Immature natural killer cell (primary cell): ENCODE measurements at regions not wholly inside any gene's neighbourhood (a gene's known extent, or its start where the extent isn't known, plus 50 kb on each side); places are given as distances from the start of the nearest gene placed in this dataset.

Experiments used
- DNase-seq, 3 donors: peaks; one replicate each; pipeline ENCODE4 v3.0.0; 2022; ENCODE audit warnings: mixed read lengths in 1 of 3
- H3K27ac Mint-ChIP-seq, 6 donors: one replicate each; pipeline ENCODE4 v1.8.0; 2020; ENCODE audit warnings: mixed read lengths in 6 of 6, mild to moderate bottlenecking in 5 of 6, inconsistent platforms in 4 of 6, moderate library complexity in 3 of 6
- H3K27me3 Mint-ChIP-seq, 3 donors: one replicate each; pipeline ENCODE4 v1.8.0; 2020 to 2021; ENCODE audit warnings: low read depth in 3 of 3, mild to moderate bottlenecking in 3 of 3, mixed read lengths in 3 of 3, moderate library complexity in 3 of 3, inconsistent platforms in 1 of 3
- H3K36me3 Mint-ChIP-seq, 3 donors: one replicate each; pipeline ENCODE4 v1.8.0; 2020; ENCODE audit warnings: mixed read lengths in 3 of 3, inconsistent platforms in 2 of 3, mild to moderate bottlenecking in 2 of 3
- H3K4me1 Mint-ChIP-seq, 2 donors: one replicate each; pipeline ENCODE4 v1.8.0; 2020; ENCODE audit warnings: inconsistent platforms in 2 of 2, mild to moderate bottlenecking in 2 of 2, mixed read lengths in 2 of 2, moderate library complexity in 1 of 2
- H3K4me3 Mint-ChIP-seq, 5 donors: one replicate each; pipeline ENCODE4 v1.8.0; 2020; ENCODE audit warnings: mild to moderate bottlenecking in 5 of 5, mixed read lengths in 5 of 5, inconsistent platforms in 3 of 5, moderate library complexity in 3 of 5
- H3K9me3 Mint-ChIP-seq, 6 donors: one replicate each; pipeline ENCODE4 v1.8.0; 2020; ENCODE audit warnings: mild to moderate bottlenecking in 6 of 6, mixed read lengths in 6 of 6, inconsistent platforms in 4 of 6, moderate library complexity in 3 of 6

DNA sequence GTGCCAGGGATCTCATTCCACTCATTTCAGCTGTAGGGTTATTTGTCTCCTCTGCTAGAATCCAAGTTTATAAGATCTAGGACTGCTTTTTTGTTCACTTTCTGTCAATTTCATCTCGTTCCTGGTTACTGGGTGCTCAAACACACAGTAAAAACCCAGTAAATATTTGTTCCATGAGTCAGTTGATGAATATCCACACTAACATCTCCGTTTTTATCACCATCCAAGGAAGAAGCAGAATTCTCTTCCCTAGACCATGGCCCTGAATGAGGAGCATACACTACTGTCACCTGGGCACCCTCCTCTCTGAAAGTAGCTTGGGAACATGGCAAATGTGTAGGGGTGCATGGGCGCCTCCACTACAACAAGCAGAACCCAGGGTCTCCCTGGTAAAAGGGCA lies 390.8 kb downstream of the FOXO1 start:
- no peaks in the 10 kb centered on the region for H3K9me3 Mint-ChIP-seq
- no peaks in the 10 kb centered on the region for H3K36me3 Mint-ChIP-seq
- H3K27me3 Mint-ChIP-seq = peaks cover 2 to 5% (median 4%) of the 10 kb centered on the region in 3 donors
- DNase-seq = no peak
- H3K4me3 Mint-ChIP-seq = no peak overlapping the region
- no peak overlapping the region for H3K27ac Mint-ChIP-seq
- H3K4me1 Mint-ChIP-seq = peaks cover 11% of the 10 kb centered on the region in 2 donors

DNA sequence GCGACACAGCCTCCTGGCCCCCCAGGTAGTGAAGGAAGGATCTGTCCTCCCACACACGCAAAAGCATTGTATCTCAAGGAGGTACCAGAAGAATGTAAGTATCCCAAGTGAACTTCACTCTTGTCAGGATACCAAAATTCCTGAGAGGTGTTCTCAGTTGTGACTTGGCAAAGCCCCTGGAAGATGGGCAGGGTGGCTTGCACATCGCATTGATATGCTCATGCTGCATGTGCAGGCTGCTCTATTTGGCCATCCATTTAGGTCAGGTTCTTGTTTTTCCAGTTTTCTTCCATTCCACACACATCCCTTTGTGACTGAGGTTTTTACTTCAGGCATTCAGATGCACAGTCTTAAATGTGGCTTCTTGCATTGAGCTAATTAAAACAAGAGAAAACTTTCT lies 382.8 kb downstream of the FOXO1 start:
- H3K4me1 Mint-ChIP-seq = no peaks in the 10 kb centered on the region
- H3K4me3 Mint-ChIP-seq = no peak overlapping the region
- no peak for DNase-seq
- no peaks in the 10 kb centered on the region for H3K36me3 Mint-ChIP-seq
- H3K9me3 Mint-ChIP-seq = no peaks in the 10 kb centered on the region
- H3K27me3 Mint-ChIP-seq = peaks cover 1 to 9% (median 3%) of the 10 kb centered on the region in 3 donors
- H3K27ac Mint-ChIP-seq = no peak overlapping the region

DNA sequence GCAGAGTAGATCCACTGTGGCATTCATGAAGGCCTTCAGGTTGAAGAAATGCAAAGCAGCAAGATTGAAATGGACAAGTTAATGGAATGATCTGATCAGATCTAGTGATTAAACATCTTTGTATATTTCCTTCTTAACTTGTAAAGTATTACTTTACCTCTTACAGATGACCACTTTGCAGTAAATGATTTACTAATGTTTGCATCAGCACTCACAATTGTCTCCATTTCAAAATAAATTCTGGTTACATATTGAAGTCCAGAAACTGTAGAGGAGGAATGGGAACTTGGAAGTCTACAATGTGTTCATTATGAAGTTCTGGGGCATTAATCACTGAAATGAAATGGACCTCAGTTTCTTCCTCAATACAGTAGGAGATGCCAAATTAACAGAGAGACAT lies 380.8 kb downstream of the FOXO1 start:
- Mint-ChIP-seq H3K4me1 (no peaks in the 10 kb centered on the region), H3K4me3 (no peak overlapping the region), H3K27me3 (peaks cover 1 to 13% (median 3%) of the 10 kb centered on the region in 3 donors), H3K36me3 (no peaks in the 10 kb centered on the region), H3K9me3 (no peaks in the 10 kb centered on the region), H3K27ac (no peak overlapping the region)
- DNase-seq = no peak

DNA sequence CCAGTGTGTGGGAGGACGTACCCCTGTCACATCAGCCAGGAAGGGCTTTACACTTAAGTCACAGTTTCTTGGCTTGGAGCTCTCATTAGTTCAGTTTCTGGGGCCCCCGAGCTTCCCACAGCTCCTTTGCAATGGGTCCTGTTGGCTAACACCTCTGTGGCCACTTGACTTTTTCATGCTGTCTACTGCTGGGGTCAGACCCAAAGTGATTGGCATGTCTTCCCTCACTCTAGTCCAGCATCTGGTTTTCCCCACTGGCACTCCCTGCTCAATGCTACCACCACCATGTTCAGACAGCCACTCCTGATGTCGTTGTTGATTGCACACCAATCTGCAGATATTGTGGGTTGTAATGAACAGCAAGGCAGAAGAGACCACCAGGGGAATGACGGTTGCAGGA lies 379.0 kb downstream of the FOXO1 start:
- no peak for DNase-seq
- Mint-ChIP-seq H3K36me3 (no peaks in the 10 kb centered on the region), H3K4me3 (no peak overlapping the region), H3K4me1 (no peaks in the 10 kb centered on the region), H3K27ac (no peak overlapping the region), H3K9me3 (no peaks in the 10 kb centered on the region), H3K27me3 (peaks cover 1 to 14% (median 3%) of the 10 kb centered on the region in 3 donors)

DNA sequence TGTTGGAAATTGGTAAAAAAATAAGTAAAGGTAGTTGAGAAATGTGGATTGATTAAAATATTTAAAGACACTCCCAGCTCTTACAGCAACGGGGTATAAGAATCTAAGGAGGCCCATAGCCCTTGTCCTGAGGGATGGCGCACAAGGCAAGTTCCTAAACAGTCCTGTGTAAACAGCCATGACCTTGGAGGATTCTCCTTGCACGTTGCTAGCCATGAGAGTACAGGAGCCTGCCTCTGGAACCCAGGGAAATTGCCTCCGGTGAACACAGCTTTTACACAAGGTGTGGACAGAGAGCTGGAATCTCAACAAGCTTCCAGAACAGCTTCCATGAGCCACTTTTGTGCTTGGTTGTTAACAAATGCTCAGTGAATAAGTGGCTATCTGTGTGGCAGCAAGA lies 378.2 kb downstream of the FOXO1 start:
- Mint-ChIP-seq H3K9me3 (no peaks in the 10 kb centered on the region), H3K4me1 (no peaks in the 10 kb centered on the region), H3K27ac (no peak overlapping the region), H3K36me3 (no peaks in the 10 kb centered on the region), H3K4me3 (no peak overlapping the region), H3K27me3 (peaks cover 1 to 12% (median 3%) of the 10 kb centered on the region in 3 donors)
- no peak for DNase-seq

DNA sequence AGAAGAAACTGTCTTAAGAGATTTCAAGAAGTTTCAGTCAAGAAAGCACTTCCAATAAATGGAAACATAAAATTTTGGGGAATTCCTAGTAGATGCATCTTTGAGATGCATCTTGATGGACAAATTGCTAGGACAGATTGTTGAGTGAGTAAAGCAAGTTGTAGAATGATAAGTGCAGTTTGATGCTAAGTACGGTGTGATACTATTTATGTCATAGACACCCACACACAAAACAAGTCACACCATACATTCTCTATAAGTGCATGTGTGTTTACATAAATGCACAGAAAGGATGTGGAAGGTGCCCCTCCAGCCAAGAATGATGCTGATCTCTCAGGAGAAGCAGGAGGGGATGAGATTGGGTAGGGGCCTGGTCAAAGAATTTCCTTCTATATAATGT lies 375.7 kb downstream of the FOXO1 start:
- no peaks in the 10 kb centered on the region for H3K36me3 Mint-ChIP-seq
- H3K27ac Mint-ChIP-seq = no peak overlapping the region
- H3K27me3 Mint-ChIP-seq = peaks cover 0 to 10% (median 3%) of the 10 kb centered on the region in 3 donors
- no peak overlapping the region for H3K4me3 Mint-ChIP-seq
- DNase-seq = no peak
- peaks cover 0 to 1% (median 0%) of the 10 kb centered on the region in 6 donors for H3K9me3 Mint-ChIP-seq
- H3K4me1 Mint-ChIP-seq = no peaks in the 10 kb centered on the region

DNA sequence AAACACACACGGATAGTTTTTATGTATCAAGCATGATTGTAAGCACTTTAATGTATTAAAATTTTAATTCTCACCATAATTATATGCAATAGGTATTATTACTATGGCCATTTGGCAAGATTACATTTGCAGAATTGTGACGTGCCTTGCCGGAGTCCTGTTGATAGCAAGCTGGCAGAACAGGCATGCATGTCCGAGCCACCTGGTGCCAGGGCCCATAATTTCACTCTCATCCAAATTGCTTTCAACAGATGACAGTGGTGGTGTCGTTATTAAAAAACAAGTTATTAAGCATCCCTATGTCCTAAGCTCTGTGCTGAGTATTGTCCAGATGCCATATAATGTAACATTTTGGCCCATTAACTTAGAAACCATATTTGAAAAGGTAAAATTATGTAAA lies 374.3 kb downstream of the FOXO1 start:
- H3K4me3 Mint-ChIP-seq = no peak overlapping the region
- peaks cover 0 to 8% (median 2%) of the 10 kb centered on the region in 6 donors for H3K9me3 Mint-ChIP-seq
- no peak for DNase-seq
- no peaks in the 10 kb centered on the region for H3K36me3 Mint-ChIP-seq
- no peak overlapping the region for H3K27ac Mint-ChIP-seq
- H3K27me3 Mint-ChIP-seq = peaks cover 0 to 10% (median 0%) of the 10 kb centered on the region in 3 donors
- H3K4me1 Mint-ChIP-seq = no peaks in the 10 kb centered on the region

DNA sequence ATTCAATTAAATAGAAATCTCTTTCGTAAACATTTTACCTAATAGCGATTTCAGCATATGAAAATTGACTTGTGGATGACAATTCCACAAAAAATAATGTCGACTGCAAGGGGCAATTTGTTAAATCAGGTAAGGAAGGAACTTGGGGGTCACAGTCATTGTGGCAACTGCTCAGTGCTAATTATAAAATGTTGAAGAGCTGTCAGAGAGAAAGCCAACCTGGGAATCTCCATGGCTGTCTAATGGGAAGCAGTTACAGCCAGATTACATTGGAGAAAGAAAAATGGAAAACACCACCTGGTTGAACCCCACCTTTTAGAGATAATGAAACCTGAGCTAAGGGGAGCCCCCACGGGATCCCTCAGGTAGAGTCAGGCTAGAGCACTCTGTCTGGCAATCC lies 373.9 kb downstream of the FOXO1 start:
- Mint-ChIP-seq H3K27ac (no peak overlapping the region), H3K9me3 (peaks cover 0 to 8% (median 2%) of the 10 kb centered on the region in 6 donors), H3K4me3 (no peak overlapping the region), H3K36me3 (no peaks in the 10 kb centered on the region), H3K27me3 (peaks cover 0 to 10% (median 0%) of the 10 kb centered on the region in 3 donors), H3K4me1 (no peaks in the 10 kb centered on the region)
- DNase-seq = no peak

DNA sequence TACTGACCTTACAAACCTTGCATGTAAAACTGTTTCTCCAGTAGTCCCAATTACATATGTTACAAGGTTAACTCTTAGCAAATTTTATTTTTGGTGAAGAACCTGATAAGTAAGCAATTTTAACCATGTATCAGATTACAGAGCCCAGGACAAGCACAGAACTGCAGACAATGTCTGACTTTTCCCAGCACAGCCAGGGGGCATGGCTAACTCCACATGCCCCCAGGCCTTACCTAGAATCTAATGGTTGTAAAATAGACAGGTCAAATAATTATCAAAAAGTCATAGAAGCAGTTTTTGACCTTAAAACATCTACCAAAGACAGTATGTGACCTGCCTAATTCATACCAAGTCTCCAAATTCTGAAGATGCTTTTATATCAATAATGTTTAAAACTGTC lies 364.1 kb downstream of the FOXO1 start:
- Mint-ChIP-seq H3K4me1 (no peaks in the 10 kb centered on the region), H3K9me3 (peaks cover 0 to 9% (median 4%) of the 10 kb centered on the region in 6 donors), H3K4me3 (no peak overlapping the region), H3K27ac (no peak overlapping the region), H3K27me3 (peaks cover 1 to 17% (median 3%) of the 10 kb centered on the region in 3 donors), H3K36me3 (no peaks in the 10 kb centered on the region)
- no peak for DNase-seq

DNA sequence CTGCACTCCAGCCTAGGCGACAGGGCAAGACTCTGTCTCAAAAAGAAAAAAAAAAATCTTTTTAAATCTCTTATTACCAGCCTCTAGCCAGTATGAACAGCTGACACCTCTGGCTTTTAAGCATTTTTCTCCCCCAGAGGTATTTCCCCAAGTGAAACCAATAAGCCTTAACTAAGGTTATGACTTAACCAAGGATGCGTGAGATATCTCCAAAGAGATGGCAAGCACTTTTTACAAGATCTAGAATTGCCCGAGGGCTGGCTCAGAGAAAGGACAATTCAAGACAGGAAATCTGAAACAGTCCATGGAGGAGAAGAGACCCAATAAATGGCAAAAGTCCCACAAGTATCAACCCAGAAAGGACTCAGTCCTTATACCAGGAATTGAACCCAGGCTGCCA lies 362.1 kb downstream of the FOXO1 start:
- Mint-ChIP-seq H3K36me3 (no peaks in the 10 kb centered on the region), H3K27me3 (peaks cover 1 to 13% (median 3%) of the 10 kb centered on the region in 3 donors), H3K4me1 (no peaks in the 10 kb centered on the region), H3K27ac (no peak overlapping the region), H3K9me3 (peaks cover 0 to 9% (median 4%) of the 10 kb centered on the region in 6 donors), H3K4me3 (no peak overlapping the region)
- no peak for DNase-seq

DNA sequence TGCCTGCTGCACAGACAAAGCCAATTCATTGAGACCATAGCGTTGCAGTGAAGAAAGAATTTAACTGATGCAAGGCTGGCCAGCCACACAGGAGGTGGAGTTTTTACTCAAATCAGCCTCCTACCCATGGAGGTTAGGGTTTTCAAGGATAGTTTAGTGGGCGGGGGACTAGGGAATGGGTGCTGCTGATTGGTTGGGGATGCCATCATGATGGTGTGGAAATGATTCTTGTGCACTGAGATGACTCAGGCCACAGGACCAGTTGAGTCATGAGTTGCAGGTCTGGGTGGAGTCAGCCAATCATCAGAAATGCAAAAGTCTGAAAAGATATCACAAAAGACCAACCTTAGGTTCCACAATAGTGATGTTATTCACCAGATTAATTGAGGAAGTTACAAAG lies 359.6 kb downstream of the FOXO1 start:
- Mint-ChIP-seq H3K9me3 (peaks cover 0 to 7% (median 3%) of the 10 kb centered on the region in 6 donors), H3K27ac (no peak overlapping the region), H3K4me3 (no peak overlapping the region), H3K27me3 (peaks cover 1 to 5% (median 2%) of the 10 kb centered on the region in 3 donors), H3K4me1 (no peaks in the 10 kb centered on the region), H3K36me3 (no peaks in the 10 kb centered on the region)
- DNase-seq = no peak

DNA sequence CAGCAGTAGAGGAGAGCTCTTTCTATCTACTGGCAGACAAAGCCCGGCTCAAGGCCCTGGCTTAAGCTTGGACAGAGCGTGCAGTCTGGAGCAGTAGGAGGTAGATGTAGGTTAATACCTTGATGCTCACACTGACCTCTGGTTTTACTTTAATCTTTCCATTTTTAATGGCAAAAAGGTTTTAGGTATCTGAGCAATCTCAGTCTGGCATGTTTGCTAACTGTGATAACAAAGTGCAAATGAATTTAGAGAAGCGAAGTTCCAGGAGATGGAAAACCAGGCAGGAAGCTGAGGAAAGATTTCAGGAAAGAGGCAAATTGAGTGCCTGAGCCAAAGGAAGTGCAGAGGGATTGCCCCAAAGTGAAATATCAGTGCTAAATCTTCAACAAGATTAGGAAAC lies 356.6 kb downstream of the FOXO1 start:
- no peaks in the 10 kb centered on the region for H3K4me1 Mint-ChIP-seq
- no peak overlapping the region for H3K4me3 Mint-ChIP-seq
- H3K27ac Mint-ChIP-seq = no peak overlapping the region
- H3K27me3 Mint-ChIP-seq = peaks cover 1 to 4% (median 2%) of the 10 kb centered on the region in 3 donors
- no peaks in the 10 kb centered on the region for H3K36me3 Mint-ChIP-seq
- H3K9me3 Mint-ChIP-seq = peaks cover 0 to 7% (median 2%) of the 10 kb centered on the region in 6 donors
- no peak for DNase-seq

DNA sequence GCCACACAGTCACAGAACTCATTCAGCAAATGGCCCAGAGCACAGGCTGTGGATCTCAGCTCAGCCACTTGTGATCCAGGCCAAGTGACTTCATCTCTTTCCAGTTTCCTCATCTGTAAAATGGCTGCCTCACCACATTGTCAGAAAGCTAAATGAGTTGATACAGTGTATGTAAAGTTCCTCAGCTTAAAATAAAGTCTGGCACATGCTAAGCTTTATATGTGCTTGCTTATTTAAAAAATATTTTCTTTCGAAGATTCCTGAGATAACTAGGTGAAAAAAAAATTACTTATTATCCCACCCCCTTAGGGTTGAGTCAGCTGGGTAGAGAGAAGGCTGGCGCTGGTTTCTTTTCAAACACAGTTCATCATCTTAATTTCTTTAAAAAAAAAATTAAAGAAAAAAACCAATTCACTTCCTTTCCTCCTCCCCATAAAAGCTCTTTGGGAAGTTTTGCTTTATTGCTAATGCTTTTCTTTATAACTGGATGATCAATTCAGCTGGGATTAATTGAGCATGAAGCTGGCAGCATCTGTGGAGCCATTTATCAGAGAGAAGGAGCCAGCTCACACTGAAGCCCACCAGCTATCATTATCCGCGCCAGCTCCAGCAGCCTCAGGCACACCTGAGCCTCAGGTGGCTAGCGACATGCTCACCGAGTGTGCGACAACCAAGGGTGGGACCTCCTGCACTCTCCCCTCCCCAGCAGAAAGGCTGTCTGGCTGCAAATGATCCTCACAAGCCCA lies 354.9 kb downstream of the FOXO1 start:
- Mint-ChIP-seq H3K27ac (no peak overlapping the region), H3K9me3 (peaks cover 0 to 5% (median under 1%) of the 10 kb centered on the region in 6 donors), H3K27me3 (peaks cover 0 to 4% (median 2%) of the 10 kb centered on the region in 3 donors), H3K36me3 (no peaks in the 10 kb centered on the region), H3K4me3 (no peak overlapping the region), H3K4me1 (no peaks in the 10 kb centered on the region)
- no peak for DNase-seq

DNA sequence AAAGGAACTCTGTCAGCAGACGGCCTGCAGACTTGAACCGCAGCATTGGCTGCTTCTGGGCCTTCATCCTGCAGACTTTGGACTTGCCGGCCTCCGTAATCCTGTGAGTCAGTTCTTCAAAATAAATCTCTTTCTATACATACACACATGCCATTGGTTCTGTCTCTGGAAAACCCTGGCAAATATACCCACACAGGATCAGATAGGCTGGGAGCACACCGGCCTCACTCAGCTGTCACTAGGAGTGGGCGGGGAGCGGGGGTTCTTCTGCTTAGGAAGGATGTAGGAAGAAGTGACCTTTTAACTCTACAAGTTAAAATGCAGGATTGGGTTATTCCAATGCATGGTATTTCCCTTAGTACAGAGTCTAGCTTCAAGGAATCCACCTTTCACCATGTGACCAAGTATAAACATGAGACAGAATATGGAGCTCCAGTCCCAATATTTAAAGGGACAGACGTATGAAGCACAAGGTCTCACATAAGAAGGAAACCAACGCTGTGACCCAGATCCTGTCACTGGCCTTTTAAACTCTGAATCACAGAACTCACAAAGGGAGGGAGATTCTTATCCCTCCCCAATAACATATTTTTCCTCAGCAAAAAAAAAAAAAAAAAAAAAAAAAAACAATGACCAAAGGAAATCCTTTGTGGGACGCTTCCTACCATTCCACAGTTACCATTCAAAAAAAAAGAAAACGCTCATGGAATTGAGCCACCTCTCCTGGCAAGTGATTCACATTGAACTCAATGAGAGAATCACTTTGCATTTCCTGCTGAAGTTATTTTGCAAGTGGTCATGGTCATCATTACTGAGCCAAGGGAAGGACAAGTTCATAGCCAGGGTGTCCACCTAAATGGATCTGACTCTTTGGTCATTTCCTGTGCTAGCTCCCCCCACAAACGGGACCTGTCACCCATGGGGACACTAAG lies 352.9 kb downstream of the FOXO1 start:
- Mint-ChIP-seq H3K27me3 (peaks cover 0 to 4% (median 2%) of the 10 kb centered on the region in 3 donors), H3K27ac (no peak overlapping the region), H3K4me1 (no peaks in the 10 kb centered on the region), H3K9me3 (no peaks in the 10 kb centered on the region), H3K36me3 (no peaks in the 10 kb centered on the region), H3K4me3 (no peak overlapping the region)
- DNase-seq = no peak
